Inferior parietal cortex (tissue), 1 donor: ENCODE measurements at regions not wholly inside any gene's neighbourhood (a gene's known extent, or its start where the extent isn't known, plus 50 kb on each side); places are given as distances from the start of the nearest gene placed in this dataset.

ENCODE experiments used
- DNase-seq: peaks from one replicate; pipeline ENCODE4 v3.0.0-alpha.2; 2016; ENCODE audit errors: extremely low spot score

DNA sequence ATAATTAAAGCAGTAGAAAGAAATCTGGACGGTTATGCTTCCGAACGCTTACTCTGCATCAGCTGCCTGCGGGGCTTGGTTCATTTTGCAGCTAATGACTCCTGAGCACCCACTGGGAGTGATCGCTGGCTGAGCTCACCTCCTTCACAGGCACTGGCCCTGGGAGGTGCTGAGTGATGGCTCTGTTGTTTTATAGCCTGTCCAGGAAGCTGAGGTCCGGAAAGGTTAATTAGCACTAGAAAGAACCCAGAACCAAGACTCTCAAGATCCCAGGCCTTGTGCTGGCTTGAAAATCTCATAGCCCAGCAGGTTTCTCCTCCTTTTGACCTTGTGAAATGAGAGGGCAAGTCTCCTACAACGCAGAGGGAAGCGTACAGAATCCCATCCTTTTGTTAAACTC, 226.2 kb downstream of the AJAP1 start:
- no peak for DNase-seq

- DNase-seq: no peak
These were observed 223.0 kb downstream of the AJAP1 start for GRCh38 chr1:4877426-4877825.

DNA sequence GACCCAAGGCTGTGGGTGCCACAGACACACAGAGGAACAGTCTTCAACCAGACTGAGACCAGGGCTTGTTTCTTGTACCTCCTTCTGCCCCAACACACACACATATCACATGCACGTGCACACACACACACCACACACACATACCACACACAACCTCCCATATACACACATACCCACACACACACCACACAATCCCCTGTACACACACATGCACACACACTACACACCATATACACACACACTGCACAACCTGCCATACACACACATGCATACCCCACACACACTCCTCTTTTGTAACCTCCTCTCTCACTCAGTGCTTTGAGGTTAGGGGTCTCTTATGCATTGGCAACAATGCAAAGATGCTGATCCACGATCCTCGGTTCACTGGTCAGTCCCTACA, 217.0 kb downstream of the AJAP1 start:
- DNase-seq: no peak

DNA sequence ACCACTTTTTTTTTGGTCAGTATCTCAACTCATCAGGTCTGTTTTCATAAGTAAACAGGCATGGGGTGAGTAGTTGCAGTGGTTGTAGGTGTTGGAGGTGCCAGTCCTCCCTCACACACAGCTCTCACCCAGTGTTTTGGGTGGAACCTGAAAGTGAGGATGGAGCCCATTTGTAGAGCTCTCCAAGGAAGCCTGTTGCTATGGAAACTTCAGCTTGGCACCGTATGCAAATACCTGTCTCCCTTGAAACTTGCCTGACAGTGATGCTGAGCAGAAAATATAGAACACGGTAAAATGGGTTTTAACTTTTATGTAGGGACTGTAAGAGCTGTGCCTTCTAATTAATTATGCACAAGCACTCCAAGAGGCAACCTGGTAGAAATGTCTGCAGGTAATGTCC, 214.1 kb downstream of the AJAP1 start:
- no peak for DNase-seq

DNA sequence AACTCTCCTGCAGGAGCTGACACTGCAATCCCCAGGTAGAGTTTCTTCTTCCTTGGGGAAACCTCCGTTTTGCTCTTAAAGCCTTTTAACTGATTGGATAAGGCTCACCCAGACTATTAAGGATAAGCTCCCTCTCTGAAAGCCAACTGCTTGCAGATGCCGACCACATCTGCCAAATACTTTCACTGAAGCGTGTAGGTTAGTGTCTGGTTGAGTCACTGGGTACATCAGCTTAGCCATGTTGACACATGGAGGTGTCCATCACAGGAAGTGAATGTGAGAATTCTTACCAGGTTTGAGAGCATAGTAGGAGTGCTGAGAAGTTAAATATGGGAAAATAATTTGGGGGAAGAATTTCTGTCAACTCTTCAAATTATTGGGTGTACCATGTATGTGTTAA, 202.0 kb downstream of the AJAP1 start:
- DNase-seq: no peak

DNA sequence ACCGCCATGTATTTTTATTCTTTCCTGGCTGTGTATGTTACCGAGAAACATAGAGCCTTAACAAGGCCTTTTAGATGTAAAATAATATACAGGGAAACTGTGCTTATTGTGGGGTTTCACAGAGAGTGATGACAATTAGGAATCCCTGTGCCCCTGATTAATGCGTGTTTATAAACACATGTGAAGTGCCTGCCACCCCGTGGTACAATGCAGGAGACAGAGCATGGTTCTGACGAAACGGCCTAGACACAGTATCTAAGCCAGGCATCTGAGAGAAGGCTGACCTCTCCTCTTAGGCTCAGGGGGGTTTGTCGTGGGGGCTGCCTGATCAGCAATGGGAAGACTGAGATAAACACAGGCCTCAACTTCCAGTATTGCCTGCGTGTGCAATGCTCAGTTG, 200.0 kb downstream of the AJAP1 start:
- no peak for DNase-seq

DNA sequence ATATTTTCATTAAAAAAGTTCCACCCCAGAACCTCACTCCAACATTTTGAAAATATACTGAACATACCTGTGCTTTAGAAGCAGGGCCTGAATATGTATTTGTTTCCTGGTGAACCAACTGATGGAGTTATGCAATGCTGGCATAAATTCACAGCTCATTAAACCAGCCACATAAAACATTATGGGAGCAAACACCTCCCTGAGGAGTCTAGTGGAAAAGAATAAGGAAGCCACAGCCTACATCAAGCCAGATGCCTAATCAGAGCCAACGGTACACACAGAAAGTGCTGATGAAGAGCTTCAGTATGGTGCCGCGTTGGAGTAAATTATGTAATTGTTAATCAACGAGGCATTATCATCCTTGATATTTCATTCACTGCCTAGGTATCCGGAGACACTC, 199.5 kb downstream of the AJAP1 start:
- no peak for DNase-seq

- no peak for DNase-seq
These were observed 197.1 kb downstream of the AJAP1 start for GRCh38 chr1:4851385-4852065.

GRCh38 chr1:4848431-4848830, 194.0 kb downstream of the AJAP1 start:
- no peak for DNase-seq

DNA sequence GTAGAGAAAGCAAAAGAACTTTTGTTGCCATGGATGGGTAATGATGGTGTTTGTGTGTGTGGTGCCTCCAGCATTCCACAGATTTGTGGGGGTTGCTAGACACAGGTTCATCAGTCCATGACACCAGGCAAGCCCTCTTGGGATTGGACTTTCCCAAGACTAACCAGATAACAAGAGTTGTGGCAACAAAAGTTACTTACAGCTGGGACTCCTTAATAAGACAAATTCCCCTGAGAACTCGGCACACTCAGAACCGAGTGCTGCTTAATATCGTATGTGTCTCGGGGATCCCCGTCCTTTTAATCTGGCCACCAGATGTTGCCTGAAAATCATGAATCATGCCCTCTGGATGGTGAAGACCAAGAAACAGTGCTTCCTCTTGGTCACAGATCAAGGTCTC, 193.3 kb downstream of the AJAP1 start:
- DNase-seq: no peak
